ENCODE measurements at regions not wholly inside any gene's neighbourhood (a gene's known extent, or its start where the extent isn't known, plus 50 kb on each side); places are given as distances from the start of the nearest gene placed in this dataset.
"Not testable (repeated sequence)": the region's sequence is repeated elsewhere in the genome, so short reads cannot be mapped to it uniquely, and the experiment has no call there.

DNA sequence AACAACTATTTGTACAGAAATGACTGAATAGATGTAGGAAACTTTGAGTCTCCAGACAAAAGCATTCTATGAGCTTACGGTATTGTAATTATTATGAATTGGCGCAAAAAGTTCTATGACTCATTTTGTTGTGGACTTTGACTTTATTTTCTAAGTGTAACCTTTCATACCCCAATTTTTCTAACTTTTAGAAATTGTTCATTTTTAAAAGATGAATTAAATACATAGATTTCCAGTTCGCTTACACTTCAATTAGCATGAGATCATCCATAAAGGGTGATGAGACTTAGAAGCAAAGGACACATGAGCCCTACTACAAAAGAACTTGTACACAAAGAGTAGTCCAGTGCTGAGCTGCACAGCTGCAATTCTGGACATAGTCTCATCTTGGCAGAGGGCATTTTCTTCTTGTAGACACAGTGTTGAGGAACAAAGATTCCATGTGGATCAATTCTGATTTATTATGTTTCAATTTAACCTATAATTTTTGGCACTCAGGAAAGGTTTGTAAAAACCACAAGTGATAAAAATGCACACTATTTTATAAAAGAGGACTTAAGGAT, 431.1 kb downstream of the LRRIQ3 start:
- DNase-seq, result no peak

DNA sequence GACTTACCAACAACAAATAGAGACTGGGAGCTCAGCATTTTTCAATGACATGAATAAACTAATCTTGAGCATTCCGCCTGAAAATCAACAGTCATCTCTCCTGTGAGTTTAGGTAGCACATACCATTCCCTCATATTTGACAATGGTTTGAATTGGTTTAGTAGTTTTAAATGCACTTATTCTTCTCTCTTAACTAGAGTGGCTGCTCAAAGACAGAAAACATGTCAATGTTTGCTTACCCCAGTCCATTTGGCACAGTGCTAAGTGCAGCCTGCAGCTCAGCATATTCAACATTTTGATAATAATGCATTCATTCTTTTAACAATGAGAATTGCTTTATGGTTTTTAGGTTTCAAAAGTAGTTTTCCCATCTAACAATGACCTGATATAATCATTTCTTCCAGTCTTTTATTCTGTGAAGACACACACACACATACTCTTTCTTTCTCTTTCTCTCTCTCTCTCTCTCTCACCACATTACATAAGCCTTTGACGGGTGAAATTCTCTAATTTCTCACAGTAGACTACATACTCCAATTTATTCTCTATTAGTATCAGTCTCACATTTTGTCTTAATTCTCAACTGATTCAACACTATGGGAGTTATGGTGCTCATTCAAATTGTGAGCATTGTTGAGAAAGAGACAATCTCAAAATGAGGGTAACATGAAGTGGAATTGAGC, 432.3 kb downstream of the LRRIQ3 start:
- DNase-seq, result peak; percentile 7

DNA sequence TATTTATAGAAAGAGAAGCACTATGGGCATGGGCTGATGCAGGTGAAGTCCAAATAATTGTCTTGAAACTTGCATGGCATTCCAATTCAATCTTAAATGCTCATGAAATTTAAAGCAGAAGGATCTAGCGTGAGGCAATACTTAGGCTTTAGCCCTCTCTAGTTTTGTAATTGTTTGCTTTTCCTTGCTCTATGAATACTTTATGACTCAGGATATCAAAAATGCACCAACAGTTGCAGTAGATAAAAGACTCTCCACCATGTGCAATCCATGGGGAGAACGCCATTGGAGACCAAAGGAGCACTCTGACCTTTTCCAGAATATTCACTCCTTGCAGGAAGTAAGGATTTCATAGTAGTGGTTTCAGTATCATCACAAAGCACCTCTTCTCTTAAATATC, 436.4 kb downstream of the LRRIQ3 start:
- no peak for DNase-seq

- no peak for DNase-seq
Measured at GRCh38 chr1:73759011-73759410, 439.0 kb downstream of the LRRIQ3 start.

GRCh38 chr1:73756817-73757216, 441.2 kb downstream of the LRRIQ3 start:
- DNase-seq, result no peak

GRCh38 chr1:73755649-73756048, 442.3 kb downstream of the LRRIQ3 start:
- DNase-seq, result no peak

GRCh38 chr1:73749996-73750395, 448.0 kb downstream of the LRRIQ3 start:
- DNase-seq, result no peak

- no peak for DNase-seq
Measured at GRCh38 chr1:73744985-73745384, 453.0 kb downstream of the LRRIQ3 start.

- DNase-seq, result no peak
Measured at GRCh38 chr1:73736125-73736524, 461.9 kb downstream of the LRRIQ3 start.

- no peak for DNase-seq
Measured at GRCh38 chr1:73727036-73727435, 470.9 kb downstream of the LRRIQ3 start.

DNA sequence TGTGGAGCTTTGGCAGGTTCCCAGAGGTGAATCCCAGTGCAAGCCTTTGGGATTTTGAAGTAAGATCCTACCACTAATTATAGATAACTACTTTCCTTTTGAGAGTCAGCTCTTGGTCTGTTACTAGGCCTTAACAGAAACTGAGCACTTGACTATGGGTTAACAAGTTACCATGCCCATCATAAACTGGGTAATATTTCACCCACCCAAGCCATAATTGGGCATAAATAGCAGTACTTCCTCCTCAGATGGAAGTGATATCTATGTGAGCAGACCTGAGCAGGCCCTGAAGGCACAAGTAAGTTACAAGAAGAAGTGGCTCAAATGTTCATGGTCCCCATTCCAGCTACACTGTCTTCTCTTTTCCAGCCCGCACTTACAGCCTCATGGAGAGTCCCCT, 475.9 kb downstream of the LRRIQ3 start:
- DNase-seq, result no peak

DNA sequence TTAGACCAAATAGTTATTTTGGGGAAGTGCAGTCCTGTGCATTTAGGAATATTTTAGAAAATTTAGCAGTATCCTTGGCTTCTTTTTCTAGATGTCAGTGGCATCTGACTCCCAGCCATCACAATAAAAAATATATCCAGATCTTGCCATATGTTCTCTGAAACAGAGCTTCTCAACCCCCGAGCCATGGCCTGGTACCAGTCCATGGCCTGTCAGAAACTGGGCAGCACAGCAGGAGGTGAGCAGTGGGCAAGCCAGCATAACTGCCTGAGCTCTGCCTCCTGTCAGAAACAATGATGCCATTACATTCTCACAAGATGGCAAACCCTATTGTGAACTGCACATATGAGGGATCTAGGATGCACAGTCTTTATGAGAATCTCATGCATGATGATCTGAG, 480.0 kb downstream of the LRRIQ3 start:
- no peak for DNase-seq

GRCh38 chr1:73711089-73711488, 486.9 kb downstream of the LRRIQ3 start:
- no peak for DNase-seq

DNA sequence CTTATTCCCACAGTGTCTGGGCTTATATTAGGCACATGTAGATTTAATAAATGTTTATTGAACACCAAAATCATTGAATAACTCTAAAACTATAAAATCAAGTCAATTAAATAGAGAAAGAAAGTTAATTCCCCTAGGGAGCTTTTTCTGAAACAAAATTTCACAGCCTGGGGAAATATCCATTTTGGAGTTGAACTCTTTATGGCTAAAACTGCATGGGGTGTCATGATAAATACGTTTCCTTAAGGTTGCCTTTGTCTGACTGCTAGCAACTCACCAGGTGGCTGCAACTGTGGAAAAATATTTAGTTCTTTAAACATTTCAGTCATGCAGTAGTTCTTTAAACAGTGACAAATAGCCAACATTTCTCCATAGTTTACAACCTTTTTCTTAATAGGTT, 496.1 kb downstream of the LRRIQ3 start:
- no peak for DNase-seq

DNA sequence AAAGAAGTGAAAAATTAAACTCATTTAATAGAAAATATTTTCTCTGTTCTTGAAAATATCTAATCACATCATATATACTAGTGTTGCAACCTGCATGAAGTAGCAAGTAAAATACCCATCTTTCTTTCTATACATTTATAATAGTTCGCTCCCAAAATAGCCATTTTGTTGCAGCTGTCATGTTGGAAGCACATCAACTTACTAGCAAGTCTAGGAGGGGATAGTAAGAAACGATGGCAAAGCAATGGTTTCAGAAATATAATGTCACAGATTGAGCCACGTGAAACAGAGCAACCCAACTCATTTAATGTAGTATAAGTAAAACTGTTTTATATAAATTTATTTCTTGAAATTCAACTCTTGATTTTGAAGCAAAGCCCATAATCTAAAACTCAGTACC, 521.8 kb downstream of the LRRIQ3 start:
- DNase-seq, result no peak

GRCh38 chr1:73674945-73675561, 522.9 kb downstream of the LRRIQ3 start:
- DNase-seq, result peak; percentile 49

DNA sequence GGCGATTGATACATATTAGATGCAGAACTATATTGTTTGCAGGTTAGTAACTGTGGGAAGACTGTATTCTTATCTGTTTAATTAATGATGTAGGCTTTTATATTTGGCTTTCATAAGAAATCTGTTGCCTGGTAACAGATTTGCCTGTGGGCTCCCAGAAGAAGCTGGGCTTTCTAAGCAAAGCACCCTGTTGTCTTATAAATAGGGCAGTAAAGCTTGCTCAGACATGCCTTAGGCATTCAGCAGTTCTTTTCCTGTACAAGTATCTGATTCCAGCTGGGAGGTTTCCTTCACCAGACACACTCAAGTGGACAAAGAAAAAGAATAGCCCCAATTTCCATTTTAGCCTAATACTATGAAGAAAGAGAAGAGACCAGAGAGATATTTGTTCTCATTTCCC, 524.0 kb downstream of the LRRIQ3 start:
- no peak for DNase-seq

- no peak for DNase-seq
Measured at GRCh38 chr1:73671530-73671929, 526.4 kb downstream of the LRRIQ3 start.

GRCh38 chr1:73667959-73668358, 530.0 kb downstream of the LRRIQ3 start:
- not testable (repeated sequence) for DNase-seq

- no peak for DNase-seq
Measured at GRCh38 chr1:73662526-73662925, 535.5 kb downstream of the LRRIQ3 start.

GRCh38 chr1:73659136-73659535, 538.8 kb downstream of the LRRIQ3 start:
- DNase-seq, result no peak

DNA sequence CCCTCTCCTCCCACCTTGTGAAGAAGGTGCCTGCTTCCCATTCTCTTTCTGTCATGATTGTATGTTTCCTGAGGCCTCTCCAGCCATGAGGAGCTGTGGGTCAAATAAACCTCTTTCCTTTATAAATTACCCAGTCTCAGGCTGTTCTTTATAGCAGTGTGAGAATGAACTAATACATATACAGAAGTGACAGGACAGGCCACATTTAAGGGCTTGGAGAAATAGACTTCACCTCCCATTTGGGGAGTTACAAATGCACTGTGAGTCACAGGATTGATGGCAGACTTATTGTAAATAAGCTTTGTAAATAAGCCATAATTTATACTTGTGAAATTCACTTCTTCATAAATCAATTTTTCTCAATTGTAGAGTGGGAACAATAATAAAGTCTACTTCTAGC, 543.3 kb downstream of the LRRIQ3 start:
- DNase-seq, result no peak

DNA sequence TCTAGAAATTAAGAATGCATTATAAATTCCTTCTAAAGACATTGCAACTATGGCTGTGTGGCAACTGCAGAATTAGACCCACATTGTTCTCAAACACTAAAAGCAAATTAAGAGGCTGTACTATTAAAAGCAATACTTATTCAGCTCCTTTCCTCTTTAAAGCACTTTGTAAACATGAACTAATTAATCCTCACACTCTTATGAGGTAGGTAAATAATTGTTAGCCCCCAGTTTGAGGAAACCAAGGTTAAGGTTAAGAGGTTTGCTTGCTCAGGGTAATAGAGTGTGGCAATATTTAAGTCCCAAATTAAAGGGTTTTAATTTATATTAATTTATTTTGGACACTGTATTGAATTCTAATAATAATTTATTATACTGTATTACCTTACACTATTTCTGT, 553.8 kb downstream of the LRRIQ3 start:
- DNase-seq, result no peak

GRCh38 chr1:73639494-73639893, 558.5 kb downstream of the LRRIQ3 start:
- no peak for DNase-seq

- DNase-seq, result no peak
Measured at GRCh38 chr1:73637264-73637663, 560.7 kb downstream of the LRRIQ3 start.
